ENCODE measurements at regions not wholly inside any gene's neighbourhood (a gene's known extent, or its start where the extent isn't known, plus 50 kb on each side); places are given as distances from the start of the nearest gene placed in this dataset.
"Not testable (repeated sequence)": the region's sequence is repeated elsewhere in the genome, so short reads cannot be mapped to it uniquely, and the experiment has no call there.

- Mint-ChIP-seq H3K4me1 (no peaks in the 10 kb centered on the region), H3K27ac (no peak overlapping the region), H3K27me3 (no peaks in the 10 kb centered on the region), H3K9me3 (peaks cover 5 to 7% of the 10 kb centered on the region in 2 donors), H3K4me3 (no peak overlapping the region)
- no peak for DNase-seq
- ATAC-seq: no peak
Measured at GRCh38 chr10:108653531-108653930, 1269.8 kb downstream of the XPNPEP1 start.

DNA sequence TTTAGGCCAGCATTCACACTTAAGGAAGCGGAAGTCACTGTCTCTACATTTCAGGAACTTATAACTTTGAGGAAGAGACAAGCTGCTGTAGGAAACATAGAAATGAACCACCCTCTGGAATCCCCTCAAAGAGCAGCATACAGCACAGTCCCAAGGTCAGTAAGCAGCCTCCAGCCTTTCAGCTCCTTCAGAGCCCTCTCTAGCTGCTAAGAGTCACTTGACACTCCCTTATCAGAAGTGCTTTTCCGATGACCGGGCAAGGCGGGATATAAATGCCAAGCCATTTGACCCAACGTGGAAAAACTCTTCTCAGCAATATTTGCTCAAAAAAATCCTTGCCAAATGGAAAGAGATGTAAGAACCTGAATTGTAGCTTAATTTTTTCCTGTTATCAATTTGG, 1284.3 kb downstream of the XPNPEP1 start:
- Mint-ChIP-seq H3K4me3 (no peak overlapping the region), H3K9me3 (peaks cover 4 to 14% of the 10 kb centered on the region in 2 donors), H3K27ac (no peak overlapping the region), H3K4me1 (no peaks in the 10 kb centered on the region), H3K27me3 (no peaks in the 10 kb centered on the region)
- DNase-seq (no peak), ATAC-seq (no peak)

- Mint-ChIP-seq H3K4me3 (no peak overlapping the region), H3K27me3 (no peaks in the 10 kb centered on the region), H3K9me3 (peaks cover 7 to 11% of the 10 kb centered on the region in 2 donors), H3K27ac (no peak overlapping the region), H3K4me1 (no peaks in the 10 kb centered on the region)
- ATAC-seq (no peak), DNase-seq (no peak)
Measured at GRCh38 chr10:108638225-108638624, 1285.1 kb downstream of the XPNPEP1 start.

GRCh38 chr10:108633046-108633445, 1290.3 kb downstream of the XPNPEP1 start:
- Mint-ChIP-seq H3K9me3 (peaks cover 14 to 19% of the 10 kb centered on the region in 2 donors), H3K4me3 (no peak overlapping the region), H3K4me1 (no peaks in the 10 kb centered on the region), H3K27ac (no peak overlapping the region), H3K27me3 (no peaks in the 10 kb centered on the region)
- no peak for DNase-seq
- ATAC-seq: no peak

- DNase-seq: no peak
- H3K27ac Mint-ChIP-seq: no peak overlapping the region
- no peak for ATAC-seq
- peaks cover 14 to 19% of the 10 kb centered on the region in 2 donors for H3K9me3 Mint-ChIP-seq
- no peaks in the 10 kb centered on the region for H3K4me1 Mint-ChIP-seq
- H3K4me3 Mint-ChIP-seq: no peak overlapping the region
- H3K27me3 Mint-ChIP-seq: no peaks in the 10 kb centered on the region
Measured at GRCh38 chr10:108632144-108632543, 1291.2 kb downstream of the XPNPEP1 start.

DNA sequence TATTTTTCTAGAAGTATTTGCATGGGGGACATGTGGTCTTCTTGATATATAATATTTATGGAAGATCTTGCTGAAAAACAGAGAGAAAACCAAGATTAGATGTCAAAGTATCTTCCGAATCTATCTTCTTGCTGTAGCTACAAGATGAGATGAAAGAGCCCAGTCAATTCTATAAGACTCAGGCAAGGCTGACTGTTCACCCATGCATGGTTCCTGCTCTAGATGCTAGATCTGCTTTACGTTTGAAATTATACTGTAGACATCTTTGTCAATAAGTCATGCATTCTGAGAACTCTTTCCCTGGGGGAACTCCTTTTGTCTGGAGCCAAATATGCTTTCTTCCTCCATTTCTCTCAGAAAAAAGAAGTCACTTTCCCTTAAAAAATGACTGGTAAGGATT, 1292.0 kb downstream of the XPNPEP1 start:
- no peak for DNase-seq
- no peak overlapping the region for H3K27ac Mint-ChIP-seq
- peaks cover 14 to 19% of the 10 kb centered on the region in 2 donors for H3K9me3 Mint-ChIP-seq
- H3K27me3 Mint-ChIP-seq: no peaks in the 10 kb centered on the region
- H3K4me3 Mint-ChIP-seq: no peak overlapping the region
- ATAC-seq: no peak
- no peaks in the 10 kb centered on the region for H3K4me1 Mint-ChIP-seq

GRCh38 chr10:108629834-108630233, 1293.5 kb downstream of the XPNPEP1 start:
- DNase-seq: no peak
- no peaks in the 10 kb centered on the region for H3K27me3 Mint-ChIP-seq
- H3K4me3 Mint-ChIP-seq: no peak overlapping the region
- peaks cover 14 to 19% of the 10 kb centered on the region in 2 donors for H3K9me3 Mint-ChIP-seq
- H3K4me1 Mint-ChIP-seq: no peaks in the 10 kb centered on the region
- H3K27ac Mint-ChIP-seq: no peak overlapping the region
- ATAC-seq: no peak

DNA sequence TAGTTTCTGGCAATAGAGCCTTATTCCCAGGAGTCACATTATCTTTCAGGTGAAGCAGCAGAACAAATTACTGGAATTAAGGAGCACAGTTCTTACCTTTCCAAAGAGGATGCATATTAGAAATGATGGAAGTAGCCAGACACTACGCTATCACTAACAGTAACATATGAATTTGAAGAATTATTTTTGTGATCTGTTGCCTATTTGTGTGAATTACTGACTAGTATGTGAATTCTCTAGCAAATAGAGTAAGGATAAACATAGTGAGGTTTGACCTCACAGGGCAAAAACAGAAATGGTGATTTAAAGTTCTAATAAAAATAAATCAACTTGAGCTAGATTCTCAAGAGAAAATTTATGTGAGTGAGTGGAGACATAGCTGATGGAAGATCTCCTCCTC, 1299.3 kb downstream of the XPNPEP1 start:
- Mint-ChIP-seq H3K27ac (no peak overlapping the region), H3K4me3 (no peak overlapping the region), H3K27me3 (no peaks in the 10 kb centered on the region), H3K9me3 (peaks cover 0 to 4% of the 10 kb centered on the region in 2 donors), H3K4me1 (no peaks in the 10 kb centered on the region)
- ATAC-seq (no peak), DNase-seq (no peak)

DNA sequence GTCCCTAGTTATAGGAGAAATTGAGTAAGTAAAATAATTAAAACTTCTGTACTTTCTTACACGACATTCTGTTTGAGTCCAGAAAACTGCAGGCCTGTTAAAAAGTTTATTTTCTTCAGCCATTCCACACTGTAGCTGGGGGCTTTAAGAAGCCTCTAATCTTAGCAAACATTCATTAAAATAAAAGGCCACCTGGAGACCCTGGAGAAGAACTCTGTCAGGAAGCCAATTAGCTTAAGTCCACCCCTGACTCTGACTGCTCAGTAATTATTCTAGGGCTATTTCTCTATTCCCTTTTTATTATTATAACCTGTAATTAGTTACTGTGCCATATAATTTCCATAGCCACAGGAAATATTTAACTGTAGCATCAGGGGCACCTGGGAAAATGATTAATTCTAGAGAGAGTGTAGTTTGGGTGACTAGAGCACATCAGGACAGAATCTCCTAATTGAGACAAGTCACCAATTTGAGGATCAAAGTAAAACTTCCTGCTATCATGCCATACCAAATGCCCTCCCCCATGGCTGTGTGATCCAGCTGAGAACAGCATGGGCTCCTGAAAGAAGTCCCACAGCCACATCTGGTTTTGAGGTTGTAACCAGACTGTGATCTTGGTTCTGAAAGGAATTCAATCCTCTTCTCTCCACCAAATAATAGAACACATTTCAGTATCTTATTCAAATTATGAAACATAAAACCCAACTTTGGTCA, 1302.3 kb downstream of the XPNPEP1 start:
- no peak for ATAC-seq
- no peak overlapping the region for H3K27ac Mint-ChIP-seq
- H3K4me3 Mint-ChIP-seq: no peak overlapping the region
- H3K27me3 Mint-ChIP-seq: no peaks in the 10 kb centered on the region
- peaks cover 0 to 4% of the 10 kb centered on the region in 2 donors for H3K9me3 Mint-ChIP-seq
- H3K4me1 Mint-ChIP-seq: no peaks in the 10 kb centered on the region
- DNase-seq: no peak

- no peaks in the 10 kb centered on the region for H3K4me1 Mint-ChIP-seq
- H3K27ac Mint-ChIP-seq: no peak overlapping the region
- H3K9me3 Mint-ChIP-seq: peaks cover 0 to 4% of the 10 kb centered on the region in 2 donors
- H3K4me3 Mint-ChIP-seq: no peak overlapping the region
- ATAC-seq (no peak), DNase-seq (no peak)
- H3K27me3 Mint-ChIP-seq: no peaks in the 10 kb centered on the region
Measured at GRCh38 chr10:108616559-108617285, 1306.6 kb downstream of the XPNPEP1 start.

DNA sequence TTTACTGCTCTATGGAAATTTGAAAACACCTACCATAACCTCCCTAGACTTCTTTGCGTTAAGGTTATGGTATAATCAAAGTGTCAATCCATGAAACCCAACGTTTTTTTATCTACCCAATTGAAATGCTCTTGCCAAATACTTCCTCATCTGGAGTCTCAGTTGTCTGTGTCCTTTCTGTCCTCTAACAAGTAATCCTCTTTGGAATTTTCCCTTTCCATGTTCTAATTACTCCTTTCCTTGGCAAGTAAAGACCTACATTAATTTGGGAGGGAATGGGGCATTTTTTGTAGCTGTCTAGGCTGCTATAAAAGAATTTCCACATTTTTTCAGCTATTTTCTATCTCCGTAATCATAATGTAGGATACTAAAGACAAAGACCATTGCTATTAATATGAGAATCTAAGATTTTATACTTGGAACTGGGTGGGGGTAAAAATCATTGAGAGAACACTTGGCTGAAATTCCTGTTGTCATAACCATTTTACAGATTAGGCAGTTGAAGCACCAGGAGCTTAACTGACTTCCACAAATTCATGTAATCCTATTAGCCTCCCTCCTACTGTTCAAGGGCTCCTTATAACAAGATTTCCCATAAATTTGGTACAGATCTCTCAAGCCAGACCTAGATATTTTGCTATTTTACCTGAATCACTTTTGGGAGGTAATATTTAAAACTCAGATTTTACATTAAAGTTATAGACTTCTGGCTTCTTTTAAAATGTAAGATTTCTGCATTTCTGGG, 1307.6 kb downstream of the XPNPEP1 start:
- DNase-seq: no peak
- no peaks in the 10 kb centered on the region for H3K27me3 Mint-ChIP-seq
- H3K27ac Mint-ChIP-seq: no peak overlapping the region
- H3K9me3 Mint-ChIP-seq: no peaks in the 10 kb centered on the region
- no peak overlapping the region for H3K4me3 Mint-ChIP-seq
- no peak for ATAC-seq
- H3K4me1 Mint-ChIP-seq: no peaks in the 10 kb centered on the region

GRCh38 chr10:108612485-108612884, 1310.8 kb downstream of the XPNPEP1 start:
- Mint-ChIP-seq H3K4me1 (no peaks in the 10 kb centered on the region), H3K27me3 (no peaks in the 10 kb centered on the region), H3K27ac (no peak overlapping the region), H3K9me3 (peaks cover 4 to 12% of the 10 kb centered on the region in 2 donors), H3K4me3 (no peak overlapping the region)
- no peak for ATAC-seq
- no peak for DNase-seq

- H3K4me3 Mint-ChIP-seq: no peak overlapping the region
- H3K9me3 Mint-ChIP-seq: peaks cover 19% of the 10 kb centered on the region in 2 donors
- DNase-seq (no peak), ATAC-seq (no peak)
- H3K4me1 Mint-ChIP-seq: no peaks in the 10 kb centered on the region
- H3K27ac Mint-ChIP-seq: no peak overlapping the region
- no peaks in the 10 kb centered on the region for H3K27me3 Mint-ChIP-seq
Measured at GRCh38 chr10:108608860-108609259, 1314.5 kb downstream of the XPNPEP1 start.

DNA sequence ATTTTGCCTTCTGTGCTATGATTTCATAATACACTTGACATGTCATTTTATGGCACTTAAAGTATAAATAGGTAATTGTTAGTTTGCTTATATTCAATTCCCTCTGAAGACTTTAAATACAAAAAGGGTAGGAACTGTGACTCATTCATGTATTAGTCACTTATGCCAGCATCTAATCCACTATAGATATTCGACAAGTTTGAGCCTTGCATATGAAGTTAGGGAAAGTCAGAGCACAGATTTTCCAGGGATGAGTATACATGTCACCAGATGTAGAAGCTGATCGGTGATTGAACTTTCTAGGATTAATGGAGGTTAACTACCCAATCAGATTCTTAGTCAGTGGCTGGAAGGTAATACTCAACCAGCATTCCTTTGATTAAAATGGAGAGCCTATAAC, 1321.5 kb downstream of the XPNPEP1 start:
- Mint-ChIP-seq H3K27ac (no peak overlapping the region), H3K4me1 (no peaks in the 10 kb centered on the region), H3K9me3 (peaks cover 14 to 25% of the 10 kb centered on the region in 2 donors), H3K27me3 (no peaks in the 10 kb centered on the region), H3K4me3 (no peak overlapping the region)
- DNase-seq: no peak
- no peak for ATAC-seq

DNA sequence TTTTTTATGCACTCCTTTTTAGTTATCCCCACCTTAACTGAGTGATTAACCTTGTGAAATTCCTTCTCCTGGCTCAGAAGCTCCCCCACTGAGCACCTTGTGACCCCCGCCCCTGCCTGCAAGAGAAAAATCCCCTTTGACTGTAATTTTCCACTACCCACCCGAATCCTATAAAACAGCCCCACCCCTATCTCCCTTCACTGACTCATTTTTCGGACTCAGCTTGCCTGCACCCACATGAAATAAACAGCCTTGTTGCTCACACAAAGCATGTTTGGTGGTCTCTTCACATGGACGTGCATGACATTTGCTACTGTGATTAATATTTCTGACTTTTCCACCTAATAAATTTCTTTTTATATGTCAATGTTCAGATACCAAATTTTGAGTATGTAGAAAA, 1322.8 kb downstream of the XPNPEP1 start:
- H3K27ac Mint-ChIP-seq, H3K27me3 Mint-ChIP-seq, H3K4me1 Mint-ChIP-seq, H3K4me3 Mint-ChIP-seq, DNase-seq, ATAC-seq: not testable (repeated sequence)
- peaks cover 13 to 19% of the 10 kb centered on the region in 2 donors for H3K9me3 Mint-ChIP-seq

DNA sequence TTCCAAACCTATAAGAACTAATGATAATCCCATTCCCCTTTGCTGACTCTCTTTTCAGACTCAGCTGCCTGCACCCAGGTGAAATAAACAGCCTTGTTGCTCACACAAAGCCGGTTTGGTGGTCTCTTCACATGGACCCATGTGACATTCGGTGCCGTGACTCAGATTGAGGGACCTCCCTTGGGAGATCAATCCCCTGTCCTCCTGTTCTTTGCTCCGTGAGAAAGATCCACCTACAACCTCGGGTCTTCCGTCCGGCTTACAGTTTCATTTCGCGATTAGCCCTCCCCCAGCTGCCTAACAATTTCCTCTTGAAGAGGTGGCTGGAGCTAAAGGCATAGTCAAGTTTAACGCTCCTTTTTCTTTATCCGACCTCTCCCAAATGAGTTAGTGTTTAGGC, 1324.0 kb downstream of the XPNPEP1 start:
- H3K9me3 Mint-ChIP-seq: peaks cover 13 to 16% of the 10 kb centered on the region in 2 donors
- not testable (repeated sequence) for H3K27me3 Mint-ChIP-seq, DNase-seq, H3K4me3 Mint-ChIP-seq, H3K4me1 Mint-ChIP-seq, H3K27ac Mint-ChIP-seq, ATAC-seq

Data from stimulated activated naive CD8-positive, alpha-beta T cell treated with anti-CD3 and anti-CD28 coated beads, Interleukin-15, amount 100 ng/mL, for 72 hours (primary cell).